Activated CD4-positive, alpha-beta T cell treated with anti-CD3 and anti-CD28 coated beads for 24 hours (primary cell): ENCODE measurements at regions not wholly inside any gene's neighbourhood (a gene's known extent, or its start where the extent isn't known, plus 50 kb on each side); places are given as distances from the start of the nearest gene placed in this dataset.

ENCODE experiments used
- DNase-seq, 2 donors: peaks; one replicate each; pipeline ENCODE4 v3.0.0-alpha.2; 2020; ENCODE audit warnings: low read depth in 2 of 2

DNA sequence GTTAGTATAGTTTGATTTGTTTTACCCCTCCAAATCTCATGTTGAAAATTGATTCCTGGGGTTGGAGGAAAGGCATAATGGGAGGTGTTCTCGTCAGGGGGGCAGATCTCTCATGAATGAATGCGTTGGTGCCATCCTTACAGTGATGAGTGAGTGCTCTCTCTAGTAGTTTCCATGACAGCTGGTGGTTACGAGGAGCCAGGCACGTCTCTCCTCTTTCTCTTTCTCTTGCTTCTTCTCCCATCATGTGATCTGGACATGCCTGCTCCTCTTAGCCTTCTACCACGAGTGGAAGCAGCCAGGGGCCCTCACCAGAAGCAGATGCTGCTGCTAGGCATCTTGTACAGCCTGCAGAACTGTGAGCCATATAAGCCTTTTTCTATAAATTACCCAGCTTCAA, 454.1 kb downstream of the EFNA5 start:
- DNase-seq, result no peak

- no peak for DNase-seq
Measured at GRCh38 chr5:107215611-107216010, 455.1 kb downstream of the EFNA5 start.

DNA sequence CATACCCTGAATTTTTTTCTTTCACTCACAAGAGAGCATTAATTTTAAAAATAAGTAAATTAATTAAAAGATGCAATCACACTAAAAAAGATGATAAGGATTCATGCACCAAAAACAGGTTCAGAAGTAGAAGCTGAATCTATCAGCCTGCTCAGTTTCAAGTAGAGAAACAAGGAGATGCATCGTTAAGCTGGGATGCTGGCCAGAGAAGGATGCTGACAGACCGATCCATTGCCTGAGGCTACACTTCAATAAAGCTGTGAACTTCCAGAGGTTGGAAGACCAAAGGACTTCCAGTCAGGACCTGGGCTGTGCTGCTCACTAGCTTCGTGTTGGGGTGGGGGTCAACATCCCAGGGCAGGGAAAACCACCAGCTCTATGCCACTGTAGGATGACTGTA, 457.7 kb downstream of the EFNA5 start:
- no peak for DNase-seq

- DNase-seq, result no peak
Measured at GRCh38 chr5:107211630-107212029, 459.1 kb downstream of the EFNA5 start.

DNA sequence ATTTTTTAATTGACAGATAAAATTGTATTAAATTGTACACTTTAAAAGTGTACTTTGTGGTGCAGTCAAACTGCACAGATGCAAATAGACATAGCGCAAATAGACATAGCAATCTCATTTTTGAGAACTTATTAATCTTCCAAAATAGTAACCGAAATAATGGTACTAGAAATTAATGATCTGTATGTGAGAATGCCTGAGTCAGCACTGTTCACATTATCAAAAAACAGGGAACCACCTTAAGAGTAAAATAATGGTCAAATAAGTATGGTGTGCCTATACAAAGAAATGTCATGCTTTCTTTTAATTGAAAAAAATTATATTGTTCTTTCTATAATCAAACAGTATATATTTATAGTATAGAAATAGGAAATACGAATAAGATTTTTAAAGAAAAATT, 461.9 kb downstream of the EFNA5 start:
- no peak for DNase-seq

- no peak for DNase-seq
Measured at GRCh38 chr5:107204413-107204812, 466.3 kb downstream of the EFNA5 start.

- DNase-seq, result no peak
Measured at GRCh38 chr5:107203243-107203642, 467.5 kb downstream of the EFNA5 start.

DNA sequence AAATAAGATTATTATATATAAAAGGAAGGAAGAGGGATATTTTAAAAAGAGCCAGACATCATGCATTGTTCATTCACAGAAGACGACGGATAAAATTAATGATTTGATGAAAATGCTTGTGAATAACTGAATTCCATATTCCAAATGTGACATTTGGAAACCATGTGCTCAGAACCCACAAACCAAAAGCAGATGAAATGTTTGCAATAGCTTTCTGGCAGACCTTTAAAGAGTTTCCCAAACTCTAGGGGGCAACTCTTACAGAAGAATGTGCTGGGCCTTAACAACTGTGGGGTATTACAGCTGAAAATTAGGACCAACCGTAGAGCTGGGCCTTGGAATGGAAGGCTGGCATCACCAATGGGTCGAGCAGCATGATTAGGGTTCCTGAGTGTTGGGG, 471.0 kb downstream of the EFNA5 start:
- no peak for DNase-seq

- DNase-seq, result no peak
Measured at GRCh38 chr5:107196500-107197059, 474.2 kb downstream of the EFNA5 start.

- no peak for DNase-seq
Measured at GRCh38 chr5:107195890-107196395, 474.8 kb downstream of the EFNA5 start.

GRCh38 chr5:107184871-107185270, 485.9 kb downstream of the EFNA5 start:
- DNase-seq, result no peak

GRCh38 chr5:107184066-107184465, 486.7 kb downstream of the EFNA5 start:
- DNase-seq, result no peak

- DNase-seq, result no peak
Measured at GRCh38 chr5:107170620-107171019, 500.1 kb downstream of the EFNA5 start.

DNA sequence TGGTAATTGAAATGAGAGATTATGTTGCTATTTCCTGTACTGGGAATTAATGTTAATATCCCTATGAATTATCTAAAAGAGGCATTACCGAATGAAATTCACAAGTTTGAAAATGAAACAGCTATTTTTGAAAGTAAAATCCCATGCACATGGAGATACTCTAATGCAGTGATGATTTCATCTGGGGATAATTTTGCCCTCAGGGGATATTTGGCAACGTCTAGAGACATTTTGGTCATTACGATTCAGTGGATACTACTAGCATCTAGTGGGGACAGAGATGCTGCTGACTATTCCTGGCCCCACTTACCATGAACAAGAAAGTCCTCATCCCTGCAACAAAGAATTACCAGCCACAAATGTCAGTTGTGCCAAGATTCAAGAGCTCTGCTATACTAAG, 500.9 kb downstream of the EFNA5 start:
- no peak for DNase-seq

DNA sequence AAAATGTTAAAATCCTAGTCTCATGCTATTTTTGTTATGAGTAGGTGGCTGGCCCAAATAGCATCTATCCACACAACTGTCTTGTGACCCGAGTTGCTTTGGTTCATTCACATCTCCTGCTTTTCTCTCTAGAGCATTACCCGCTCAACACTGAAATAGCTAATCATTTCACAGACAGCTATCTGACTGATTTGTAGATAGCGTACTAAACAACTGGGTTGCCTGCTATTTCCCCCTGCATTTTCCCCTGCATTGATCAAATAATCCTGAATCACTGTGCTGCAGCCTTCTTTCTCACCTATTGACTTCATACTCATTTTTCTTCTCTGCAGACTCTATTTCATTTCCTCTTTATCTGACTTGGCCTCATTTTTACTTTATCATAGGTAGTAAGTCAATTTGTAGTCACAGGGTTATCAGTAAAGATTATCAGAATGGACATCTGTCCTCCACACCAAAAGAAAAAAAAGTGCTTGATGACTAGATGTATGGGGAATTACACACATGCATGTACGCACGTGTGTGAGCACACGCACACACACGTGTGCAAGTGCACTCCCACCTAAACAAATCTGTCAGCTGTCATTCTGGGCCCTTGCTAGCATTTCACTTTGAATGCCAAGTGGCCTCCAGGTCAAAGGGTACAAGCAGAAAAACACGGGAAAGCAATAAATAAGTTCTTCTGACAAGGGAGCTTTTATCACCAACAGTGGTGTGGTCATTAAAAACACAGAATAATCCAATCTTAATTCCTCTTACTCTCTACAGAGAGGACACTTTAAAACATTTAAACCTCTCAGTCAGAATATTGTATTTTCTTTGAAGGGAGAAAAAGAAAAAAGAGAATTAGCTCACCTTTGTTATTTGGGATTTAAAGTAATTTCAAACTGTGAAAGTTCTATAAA, 501.6 kb downstream of the EFNA5 start:
- DNase-seq, result no peak

- no peak for DNase-seq
Measured at GRCh38 chr5:107168086-107168485, 502.7 kb downstream of the EFNA5 start.

DNA sequence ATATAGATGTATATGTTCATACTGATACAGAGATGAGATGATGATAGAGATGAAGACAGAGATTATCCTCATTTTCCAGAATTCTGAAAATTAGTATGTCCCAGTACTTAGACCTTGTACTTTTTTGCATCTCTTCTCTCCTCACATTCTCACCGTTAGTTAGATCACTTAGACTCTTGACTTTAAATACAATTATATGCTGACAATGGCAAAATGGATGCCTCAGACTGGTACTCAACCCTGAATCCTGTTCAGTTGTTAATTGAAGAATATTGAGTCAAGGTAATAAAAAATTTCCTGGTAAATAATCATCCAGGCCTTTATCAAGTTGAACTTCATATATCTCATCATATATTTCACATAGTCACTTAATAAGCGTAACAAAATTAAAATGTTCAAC, 505.4 kb downstream of the EFNA5 start:
- DNase-seq, result no peak

DNA sequence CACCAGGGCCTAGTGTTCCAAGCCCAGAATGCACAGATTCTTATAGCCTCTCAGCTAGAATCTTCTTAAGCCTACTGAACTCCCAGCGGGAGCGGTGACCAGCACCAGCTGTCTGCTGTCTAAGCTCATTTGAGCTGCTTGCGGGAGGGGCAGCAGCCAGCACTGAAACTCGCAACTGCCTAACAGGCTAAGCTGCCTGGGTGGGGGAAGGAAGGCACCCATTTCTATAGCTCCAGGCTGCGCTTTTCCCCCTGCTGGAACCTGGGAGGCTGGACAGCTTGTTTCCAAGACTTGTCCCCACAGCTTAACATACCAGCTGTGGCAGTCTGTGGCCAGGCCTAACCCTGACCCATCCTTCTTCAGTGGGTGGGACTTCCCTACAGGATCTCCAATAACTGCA, 512.9 kb downstream of the EFNA5 start:
- no peak for DNase-seq

GRCh38 chr5:107155707-107156106, 515.0 kb downstream of the EFNA5 start:
- DNase-seq, result no peak

GRCh38 chr5:107154593-107154992, 516.1 kb downstream of the EFNA5 start:
- DNase-seq, result no peak

GRCh38 chr5:107153283-107153682, 517.5 kb downstream of the EFNA5 start:
- no peak for DNase-seq

GRCh38 chr5:107149243-107150005, 521.3 kb downstream of the EFNA5 start:
- DNase-seq, result no peak

DNA sequence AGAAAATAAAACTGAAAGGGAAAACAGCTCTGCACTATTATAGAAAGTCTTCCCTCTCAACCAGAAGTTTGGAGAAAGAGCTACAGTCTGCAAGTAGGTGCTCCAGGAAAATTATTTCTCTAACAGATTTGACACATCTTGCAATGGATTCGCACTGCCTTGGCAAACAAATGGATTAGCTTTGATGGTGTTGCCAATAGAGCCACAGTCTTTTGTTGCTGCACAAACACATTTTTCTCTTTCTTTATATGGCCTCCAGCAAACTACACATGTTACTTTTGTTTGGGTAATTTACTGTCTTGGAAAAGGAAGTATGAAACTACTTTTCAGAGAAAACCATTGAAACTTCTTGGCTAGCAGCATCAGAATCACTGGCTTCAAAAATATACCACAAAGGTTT, 523.1 kb downstream of the EFNA5 start:
- no peak for DNase-seq
